ENCODE measurements at regions not wholly inside any gene's neighbourhood (a gene's known extent, or its start where the extent isn't known, plus 50 kb on each side); places are given as distances from the start of the nearest gene placed in this dataset.

- no peak for TF ChIP-seq CTCF (IDR thresholded peaks at IDR 0.05 in 8 of 11, conservative IDR thresholded peaks at IDR 0.05 in 3 of 11)
- TF ChIP-seq POLR2AphosphoS5 (IDR thresholded peaks at IDR 0.05): no peak
- TF ChIP-seq POLR2A (IDR thresholded peaks at IDR 0.05): no peak
- no peaks in the 10 kb centered on the region for H3K27me3 ChIP-seq (replicated peaks in 1 of 7)
- H3K36me3 ChIP-seq: no peaks in the 10 kb centered on the region
- no peak for DNase-seq
- no peak overlapping the region for H3K4me3 ChIP-seq
- H3K4me1 ChIP-seq: no peaks in the 10 kb centered on the region
- H3K27ac ChIP-seq: no peak overlapping the region
- intact Hi-C loops (cut with DNase I; ENCODE audit: low total_unique reads): no loop called here
- peaks cover 0 to 25% (median 11%) of the 10 kb centered on the region in 8 donors for H3K9me3 ChIP-seq
- WGBS, 5 donors: 52 to 62% (median 62%) methylated on average over 2 of the region's 2 CpGs
These were observed 389.8 kb upstream of the AZI2 start for GRCh38 chr3:28738425-28738824.

- Histone ChIP-seq H3K4me3 (no peak overlapping the region), H3K4me1 (no peaks in the 10 kb centered on the region), H3K27ac (no peak overlapping the region), H3K36me3 (no peaks in the 10 kb centered on the region), H3K27me3 (replicated peaks in 1 of 7) (no peaks in the 10 kb centered on the region), H3K9me3 (peaks cover 0 to 13% (median 1%) of the 10 kb centered on the region in 8 donors)
- intact Hi-C loops (cut with DNase I; ENCODE audit: low total_unique reads): no loop called here
- WGBS, 5 donors: 75 to 93% (median 83%) methylated on average over 1 of the region's 1 CpG
- TF ChIP-seq POLR2AphosphoS5 (IDR thresholded peaks at IDR 0.05): no peak
- no peak for TF ChIP-seq CTCF (IDR thresholded peaks at IDR 0.05 in 8 of 11, conservative IDR thresholded peaks at IDR 0.05 in 3 of 11)
- no peak for TF ChIP-seq POLR2A (IDR thresholded peaks at IDR 0.05)
- no peak for DNase-seq
These were observed 391.0 kb upstream of the AZI2 start for GRCh38 chr3:28739647-28740046.

- H3K27ac ChIP-seq: no peak overlapping the region
- intact Hi-C loops (cut with DNase I; ENCODE audit: low total_unique reads): no loop called here
- H3K9me3 ChIP-seq: peaks cover 0 to 5% (median 0%) of the 10 kb centered on the region in 8 donors
- TF ChIP-seq POLR2A (IDR thresholded peaks at IDR 0.05): no peak
- TF ChIP-seq POLR2AphosphoS5 (IDR thresholded peaks at IDR 0.05): no peak
- no peak for TF ChIP-seq CTCF (IDR thresholded peaks at IDR 0.05 in 8 of 11, conservative IDR thresholded peaks at IDR 0.05 in 3 of 11)
- 92 to 100% (median 97%) methylated on average over 2 of the region's 2 CpGs for WGBS, 5 donors
- H3K36me3 ChIP-seq: no peaks in the 10 kb centered on the region
- no peak for DNase-seq
- H3K4me1 ChIP-seq: peaks cover 0 to 3% (median 0%) of the 10 kb centered on the region in 6 donors
- H3K27me3 ChIP-seq (replicated peaks in 1 of 7): no peaks in the 10 kb centered on the region
- H3K4me3 ChIP-seq: no peak overlapping the region
These were observed 394.6 kb upstream of the AZI2 start for GRCh38 chr3:28743271-28743670.

- no peaks in the 10 kb centered on the region for H3K27me3 ChIP-seq (replicated peaks in 1 of 7)
- H3K4me3 ChIP-seq: no peak overlapping the region
- intact Hi-C loops (cut with DNase I; ENCODE audit: low total_unique reads): no loop called here
- H3K4me1 ChIP-seq: peaks cover 0 to 3% (median 0%) of the 10 kb centered on the region in 6 donors
- H3K9me3 ChIP-seq: peaks cover 0 to 10% (median 0%) of the 10 kb centered on the region in 8 donors
- no peaks in the 10 kb centered on the region for H3K36me3 ChIP-seq
- H3K27ac ChIP-seq: no peak overlapping the region
- 63 to 83% (median 81%) methylated on average over 4 of the region's 4 CpGs for WGBS, 5 donors
- DNase-seq: no peak
- TF ChIP-seq POLR2A (IDR thresholded peaks at IDR 0.05) (no peak), POLR2AphosphoS5 (IDR thresholded peaks at IDR 0.05) (no peak), CTCF (IDR thresholded peaks at IDR 0.05 in 8 of 11, conservative IDR thresholded peaks at IDR 0.05 in 3 of 11) (no peak)
These were observed 395.2 kb upstream of the AZI2 start for GRCh38 chr3:28743831-28744230.
